ENCODE measurements at regions not wholly inside any gene's neighbourhood (a gene's known extent, or its start where the extent isn't known, plus 50 kb on each side); places are given as distances from the start of the nearest gene placed in this dataset.
"Not testable (repeated sequence)": the region's sequence is repeated elsewhere in the genome, so short reads cannot be mapped to it uniquely, and the experiment has no call there.

DNA sequence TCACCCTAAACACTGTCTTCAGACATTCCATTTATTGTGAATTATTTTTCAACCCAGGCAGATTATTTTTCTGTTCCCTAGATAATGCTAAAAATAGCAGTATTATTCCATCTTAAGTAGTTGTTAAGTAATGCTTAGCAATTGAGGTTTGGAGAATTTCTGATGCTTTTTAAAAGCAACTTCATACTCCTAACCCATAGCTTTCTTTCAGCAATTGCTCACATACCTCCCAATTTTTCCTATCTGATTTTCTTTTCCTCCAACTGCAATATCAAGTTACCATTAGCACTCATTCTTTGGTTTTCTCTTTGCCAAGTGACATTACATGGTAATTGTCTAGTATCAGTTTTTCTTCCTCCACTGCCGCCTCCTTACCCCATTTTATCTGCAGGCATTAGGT, 104.7 kb downstream of the GPR85 start:
- no peak for DNase-seq (ENCODE audit: low read depth)
- TF ChIP-seq, protein P1, sequence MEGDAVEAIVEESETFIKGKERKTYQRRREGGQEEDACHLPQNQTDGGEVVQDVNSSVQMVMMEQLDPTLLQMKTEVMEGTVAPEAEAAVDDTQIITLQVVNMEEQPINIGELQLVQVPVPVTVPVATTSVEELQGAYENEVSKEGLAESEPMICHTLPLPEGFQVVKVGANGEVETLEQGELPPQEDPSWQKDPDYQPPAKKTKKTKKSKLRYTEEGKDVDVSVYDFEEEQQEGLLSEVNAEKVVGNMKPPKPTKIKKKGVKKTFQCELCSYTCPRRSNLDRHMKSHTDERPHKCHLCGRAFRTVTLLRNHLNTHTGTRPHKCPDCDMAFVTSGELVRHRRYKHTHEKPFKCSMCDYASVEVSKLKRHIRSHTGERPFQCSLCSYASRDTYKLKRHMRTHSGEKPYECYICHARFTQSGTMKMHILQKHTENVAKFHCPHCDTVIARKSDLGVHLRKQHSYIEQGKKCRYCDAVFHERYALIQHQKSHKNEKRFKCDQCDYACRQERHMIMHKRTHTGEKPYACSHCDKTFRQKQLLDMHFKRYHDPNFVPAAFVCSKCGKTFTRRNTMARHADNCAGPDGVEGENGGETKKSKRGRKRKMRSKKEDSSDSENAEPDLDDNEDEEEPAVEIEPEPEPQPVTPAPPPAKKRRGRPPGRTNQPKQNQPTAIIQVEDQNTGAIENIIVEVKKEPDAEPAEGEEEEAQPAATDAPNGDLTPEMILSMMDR (IDR thresholded peaks at IDR 0.05; ENCODE audit: control insufficient read depth, extremely low read depth, insufficient read depth), result no peak
- H3K4me3 ChIP-seq (ENCODE audit: low read depth, low read length), result no peak overlapping the region

DNA sequence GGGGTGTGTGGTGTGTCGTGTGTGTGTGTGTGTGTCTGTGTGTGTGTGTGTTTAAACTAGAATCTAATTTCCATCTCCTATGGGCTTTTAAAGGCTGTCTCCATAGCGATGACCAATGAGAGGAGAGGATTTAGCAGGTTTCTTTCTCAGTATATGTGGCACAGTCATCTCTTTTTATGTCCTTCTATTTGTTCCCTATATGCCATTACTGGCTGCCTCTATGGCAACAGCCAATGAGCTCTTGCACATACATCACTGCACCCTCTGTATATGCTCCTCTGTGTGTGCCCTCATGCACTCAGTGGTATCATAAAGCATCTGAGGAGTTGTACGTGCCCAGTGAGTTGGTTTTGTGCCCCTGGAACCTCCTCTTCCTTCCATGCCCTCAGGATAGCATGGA, 107.6 kb downstream of the GPR85 start:
- H3K4me3 ChIP-seq (ENCODE audit: low read depth, low read length); DNase-seq (ENCODE audit: low read depth): not testable (repeated sequence)

DNA sequence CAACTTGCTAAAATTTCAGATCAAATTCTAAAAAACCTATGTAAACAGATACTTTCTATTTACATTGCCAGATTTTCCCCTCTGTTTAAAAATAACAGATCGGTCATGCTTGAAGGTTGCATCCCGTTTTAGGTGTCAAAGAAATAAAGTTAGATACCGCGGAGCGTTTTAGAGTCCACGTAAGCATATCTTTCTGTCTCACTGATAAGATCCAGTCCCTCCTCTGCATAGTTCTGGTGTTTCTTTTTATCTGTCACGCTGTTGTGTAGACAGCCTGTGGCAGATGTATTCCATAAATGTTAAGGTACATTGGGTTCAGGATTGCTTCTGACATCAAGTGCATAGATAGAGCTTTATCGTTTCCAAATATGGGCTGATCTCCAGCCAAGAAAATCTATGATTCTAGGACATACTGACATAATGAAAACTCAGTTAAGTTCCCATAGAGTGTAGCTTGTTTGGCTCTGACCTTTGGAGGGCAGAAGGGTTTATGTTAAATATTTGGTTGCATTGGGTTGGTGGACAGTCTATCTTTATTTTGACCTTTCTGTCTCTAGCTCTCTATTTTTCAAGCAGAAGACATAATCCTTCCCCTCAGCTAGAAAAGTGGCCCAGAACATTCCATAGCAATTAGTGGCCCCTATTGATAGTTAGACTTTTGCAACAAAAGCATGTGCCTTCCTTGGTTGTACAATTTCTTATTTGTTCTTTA, 109.2 kb downstream of the GPR85 start:
- H3K4me3 ChIP-seq (ENCODE audit: low read depth, low read length); DNase-seq (ENCODE audit: low read depth): not testable (repeated sequence)

DNA sequence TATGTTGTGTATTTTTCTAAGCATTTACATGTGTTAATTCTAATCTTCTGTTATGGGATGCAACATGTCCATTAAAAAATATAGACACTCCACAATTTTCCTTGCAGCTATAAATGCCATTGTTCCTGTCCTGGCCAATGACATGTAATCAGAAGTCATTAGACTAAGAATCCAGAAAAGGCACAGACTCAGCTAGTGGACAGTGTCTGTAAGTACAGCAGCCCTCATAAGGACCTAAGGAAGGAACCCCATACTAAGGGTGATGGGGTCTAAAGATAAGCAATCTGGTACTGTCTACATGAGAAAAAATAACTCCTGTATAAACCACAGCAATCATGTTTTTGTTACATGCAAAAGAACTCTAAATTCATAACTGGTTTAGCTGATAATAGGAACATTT, 115.9 kb downstream of the GPR85 start:
- no peak overlapping the region for H3K4me3 ChIP-seq (ENCODE audit: low read depth, low read length)
- DNase-seq (ENCODE audit: low read depth), result no peak
- TF ChIP-seq, protein P1 (IDR thresholded peaks at IDR 0.05; ENCODE audit: control insufficient read depth, extremely low read depth, insufficient read depth), result no peak

DNA sequence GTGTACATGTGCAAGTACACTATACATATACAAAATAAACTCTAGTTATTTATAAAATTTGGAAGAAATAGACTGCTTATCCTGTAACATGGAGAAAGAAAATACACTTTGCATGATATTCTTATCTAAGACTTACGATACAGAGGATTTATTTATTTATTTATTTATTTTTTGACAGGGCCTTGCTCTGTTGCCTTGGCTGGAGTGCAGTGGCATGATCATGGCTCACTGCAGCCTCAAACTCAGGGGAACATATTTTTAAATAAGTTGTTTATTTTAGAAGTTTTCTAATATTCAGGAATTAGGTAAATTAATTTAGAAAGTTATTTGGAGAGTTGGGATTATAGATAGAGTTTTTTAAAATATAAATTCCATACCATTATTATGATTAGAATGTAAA, 116.7 kb downstream of the GPR85 start:
- TF ChIP-seq, protein P1 (IDR thresholded peaks at IDR 0.05; ENCODE audit: control insufficient read depth, extremely low read depth, insufficient read depth), result no peak
- H3K4me3 ChIP-seq (ENCODE audit: low read depth, low read length), result no peak overlapping the region
- DNase-seq (ENCODE audit: low read depth), result no peak

DNA sequence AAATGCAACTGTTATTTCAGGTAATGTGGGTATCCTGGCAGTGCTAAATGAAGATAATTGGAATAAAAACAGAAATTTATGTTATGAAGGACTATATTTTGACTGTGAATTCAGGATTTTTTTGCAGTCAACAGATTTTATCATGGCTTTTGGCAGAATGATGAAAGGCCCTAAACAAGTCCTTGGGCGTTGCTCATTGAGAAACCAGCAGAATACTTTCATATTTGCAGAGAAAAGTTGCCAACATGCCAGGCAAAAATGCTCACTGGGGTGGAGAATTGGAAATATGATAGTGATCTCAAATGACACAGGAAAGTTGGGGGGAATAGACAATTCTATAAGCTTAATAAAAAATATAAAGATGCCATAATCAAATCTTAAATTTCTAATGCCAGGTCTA, 121.1 kb downstream of the GPR85 start:
- TF ChIP-seq, protein P1 (IDR thresholded peaks at IDR 0.05; ENCODE audit: control insufficient read depth, extremely low read depth, insufficient read depth), result no peak
- no peak overlapping the region for H3K4me3 ChIP-seq (ENCODE audit: low read depth, low read length)
- DNase-seq (ENCODE audit: low read depth), result no peak

DNA sequence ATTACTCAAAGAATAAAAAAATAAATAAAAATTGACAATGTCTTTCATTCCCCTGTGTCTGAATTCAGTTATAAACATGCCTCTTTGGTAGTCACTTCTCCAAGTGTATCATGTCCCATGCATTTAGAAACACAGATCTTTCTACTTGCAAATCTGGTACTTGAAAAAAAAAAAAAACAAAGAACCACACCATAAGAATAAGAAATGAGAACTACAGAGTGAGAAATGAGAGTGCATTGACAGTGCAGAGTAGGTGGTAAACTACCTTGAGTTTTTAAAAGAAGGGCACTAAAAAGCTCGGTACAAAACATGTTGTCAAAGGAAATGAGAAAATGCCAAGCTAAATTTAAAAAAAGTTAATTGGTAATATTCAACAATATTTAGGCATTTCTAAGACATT, 123.0 kb downstream of the GPR85 start:
- DNase-seq (ENCODE audit: low read depth), result no peak
- TF ChIP-seq, protein P1 (IDR thresholded peaks at IDR 0.05; ENCODE audit: control insufficient read depth, extremely low read depth, insufficient read depth), result no peak

DNA sequence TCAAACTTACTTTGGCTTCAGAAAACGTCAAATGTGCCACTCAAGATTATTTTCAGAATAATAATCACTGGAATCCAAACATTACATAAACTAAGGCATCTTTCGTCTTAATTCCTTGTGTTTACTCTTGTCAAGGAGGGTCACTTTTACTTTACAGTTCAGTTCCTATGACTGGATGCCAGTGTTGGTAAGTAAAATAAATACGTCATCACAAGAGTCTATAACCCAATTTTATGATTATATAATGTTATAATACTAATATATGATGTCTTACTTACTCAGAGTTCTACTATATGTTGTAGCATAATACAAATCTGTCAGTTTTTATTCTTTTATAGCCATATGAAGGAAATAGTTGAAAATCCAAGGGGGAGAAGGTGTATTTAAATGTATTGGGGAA, 123.8 kb downstream of the GPR85 start:
- TF ChIP-seq, protein P1 (IDR thresholded peaks at IDR 0.05; ENCODE audit: control insufficient read depth, extremely low read depth, insufficient read depth), result no peak
- DNase-seq (ENCODE audit: low read depth), result no peak
- no peak overlapping the region for H3K4me3 ChIP-seq (ENCODE audit: low read depth, low read length)

More for the DNA sequence above, 123.0 kb downstream of the GPR85 start:
- H3K4me3 ChIP-seq (ENCODE audit: low read depth, low read length), result no peak overlapping the region
